Glomerular endothelial cell (primary cell): ENCODE measurements at regions not wholly inside any gene's neighbourhood (a gene's known extent, or its start where the extent isn't known, plus 50 kb on each side); places are given as distances from the start of the nearest gene placed in this dataset.
"Not testable (repeated sequence)": the region's sequence is repeated elsewhere in the genome, so short reads cannot be mapped to it uniquely, and the experiment has no call there.

Experiments
- DNase-seq: peaks from one replicate; pipeline ENCODE4 v3.0.0-alpha.2; 2011; ENCODE audit warnings: low read depth, low spot score; ENCODE audit errors: extremely low read depth

- not testable (repeated sequence) for DNase-seq
These were observed 51.3 kb upstream of the RIOK2 start for GRCh38 chr5:97234380-97234779.

- DNase-seq, result no peak
These were observed 59.3 kb upstream of the RIOK2 start for GRCh38 chr5:97242341-97242740.

- DNase-seq, result no peak
These were observed 60.3 kb upstream of the RIOK2 start for GRCh38 chr5:97243353-97243752.

- no peak for DNase-seq
These were observed 62.3 kb upstream of the RIOK2 start for GRCh38 chr5:97245386-97245785.

- DNase-seq, result no peak
These were observed 67.1 kb upstream of the RIOK2 start for GRCh38 chr5:97250113-97250512.

- DNase-seq, result no peak
These were observed 83.0 kb upstream of the RIOK2 start for GRCh38 chr5:97266076-97266475.

GRCh38 chr5:97266576-97266975, 83.5 kb upstream of the RIOK2 start:
- no peak for DNase-seq

- DNase-seq, result no peak
These were observed 84.7 kb upstream of the RIOK2 start for GRCh38 chr5:97267767-97268166.

GRCh38 chr5:97276474-97277120, 93.5 kb upstream of the RIOK2 start:
- no peak for DNase-seq

- DNase-seq, result no peak
These were observed 98.2 kb upstream of the RIOK2 start for GRCh38 chr5:97281257-97281656.

GRCh38 chr5:97297063-97297703, 114.1 kb upstream of the RIOK2 start:
- no peak for DNase-seq

- DNase-seq, result no peak
These were observed 114.7 kb upstream of the RIOK2 start for GRCh38 chr5:97297704-97298091.

GRCh38 chr5:97301181-97301580, 118.1 kb upstream of the RIOK2 start:
- DNase-seq, result not testable (repeated sequence)

GRCh38 chr5:97338729-97339128, 155.7 kb upstream of the RIOK2 start:
- no peak for DNase-seq

- no peak for DNase-seq
These were observed 172.7 kb upstream of the RIOK2 start for GRCh38 chr5:97355775-97356174.

GRCh38 chr5:97363577-97363976, 180.5 kb upstream of the RIOK2 start:
- DNase-seq, result no peak

- no peak for DNase-seq
These were observed 181.7 kb upstream of the RIOK2 start for GRCh38 chr5:97364731-97365130.

GRCh38 chr5:97365163-97365845, 182.3 kb upstream of the RIOK2 start:
- no peak for DNase-seq

GRCh38 chr5:97365918-97366317, 182.9 kb upstream of the RIOK2 start:
- DNase-seq, result no peak

- DNase-seq, result no peak
These were observed 192.9 kb upstream of the RIOK2 start for GRCh38 chr5:97375959-97376358.

GRCh38 chr5:97377582-97377981, 194.5 kb upstream of the RIOK2 start:
- DNase-seq, result no peak

- no peak for DNase-seq
These were observed 200.9 kb upstream of the RIOK2 start for GRCh38 chr5:97383996-97384395.
